K562 (cell line): ENCODE measurements at regions not wholly inside any gene's neighbourhood (a gene's known extent, or its start where the extent isn't known, plus 50 kb on each side); places are given as distances from the start of the nearest gene placed in this dataset.

Source experiments
- BRCA1 ChIP-seq, 2 experiments: fragments of 450-650 bp in 1 of 2; sonication (generic) in 1 of 2; formaldehyde crosslinking in 1 of 2; IDR thresholded peaks; 2 replicates each; pipeline versions ENCODE4 v1.5.0 to v1.6.1; 2017 to 2020; ENCODE audit warnings: mild to moderate bottlenecking in 1 of 2, missing genetic modification reagents in 1 of 2
- EZH2 ChIP-seq: IDR thresholded peaks from 2 replicates; pipeline ENCODE4 v1.6.1; 2012; ENCODE audit warnings: low read depth, mild to moderate bottlenecking, inconsistent platforms, low read length, borderline replicate concordance
- TF ChIP-seq, protein P1 (sequence below): fragments of 250-450 bp; sonication (Bioruptor Pico); IDR thresholded peaks from 2 replicates; pipeline ENCODE4 v1.8.0; 2021; ENCODE audit warnings: mild to moderate bottlenecking, moderate library complexity
- TF ChIP-seq, protein P2 (sequence below): sonication (generic); formaldehyde crosslinking; IDR thresholded peaks from 2 replicates; pipeline ENCODE4 v1.8.1; 2023; ENCODE audit warnings: missing genetic modification reagents, mild to moderate bottlenecking, borderline replicate concordance
- TF ChIP-seq, protein P3 (sequence below): sonication (generic); formaldehyde crosslinking; IDR thresholded peaks from 2 replicates; pipeline ENCODE4 v1.8.1; 2023; ENCODE audit warnings: mild to moderate bottlenecking, missing genetic modification reagents

DNA sequence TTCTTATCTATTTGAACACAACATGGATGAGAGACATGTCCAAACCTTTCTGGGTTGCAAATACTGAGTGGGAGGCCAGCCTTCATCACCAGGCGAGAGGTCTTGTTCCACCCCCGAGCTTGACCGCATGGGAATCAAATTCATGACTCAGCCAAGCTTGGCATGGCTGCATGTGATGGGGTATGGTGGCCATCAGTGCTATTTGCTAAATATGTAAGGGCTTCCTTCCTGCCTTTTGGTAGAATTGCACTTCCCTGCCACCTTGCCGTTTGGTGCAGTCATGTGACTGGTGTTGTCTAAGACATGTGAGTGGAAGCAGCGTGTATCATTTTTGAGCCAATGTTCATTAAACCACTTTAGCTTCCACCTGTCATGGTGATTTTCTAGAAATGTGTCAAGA lies 508.9 kb upstream of the SULF2 start:
- TF ChIP-seq, protein P1, sequence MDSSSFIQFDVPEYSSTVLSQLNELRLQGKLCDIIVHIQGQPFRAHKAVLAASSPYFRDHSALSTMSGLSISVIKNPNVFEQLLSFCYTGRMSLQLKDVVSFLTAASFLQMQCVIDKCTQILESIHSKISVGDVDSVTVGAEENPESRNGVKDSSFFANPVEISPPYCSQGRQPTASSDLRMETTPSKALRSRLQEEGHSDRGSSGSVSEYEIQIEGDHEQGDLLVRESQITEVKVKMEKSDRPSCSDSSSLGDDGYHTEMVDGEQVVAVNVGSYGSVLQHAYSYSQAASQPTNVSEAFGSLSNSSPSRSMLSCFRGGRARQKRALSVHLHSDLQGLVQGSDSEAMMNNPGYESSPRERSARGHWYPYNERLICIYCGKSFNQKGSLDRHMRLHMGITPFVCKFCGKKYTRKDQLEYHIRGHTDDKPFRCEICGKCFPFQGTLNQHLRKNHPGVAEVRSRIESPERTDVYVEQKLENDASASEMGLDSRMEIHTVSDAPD (CRISPR knock-in tag), result no peak
- TF ChIP-seq BRCA1 (IDR thresholded peaks at IDR 0.05), result no peak
- TF ChIP-seq BRCA1 (CRISPR knock-in tag; IDR thresholded peaks at IDR 0.05), result no peak
- TF ChIP-seq, protein P2, sequence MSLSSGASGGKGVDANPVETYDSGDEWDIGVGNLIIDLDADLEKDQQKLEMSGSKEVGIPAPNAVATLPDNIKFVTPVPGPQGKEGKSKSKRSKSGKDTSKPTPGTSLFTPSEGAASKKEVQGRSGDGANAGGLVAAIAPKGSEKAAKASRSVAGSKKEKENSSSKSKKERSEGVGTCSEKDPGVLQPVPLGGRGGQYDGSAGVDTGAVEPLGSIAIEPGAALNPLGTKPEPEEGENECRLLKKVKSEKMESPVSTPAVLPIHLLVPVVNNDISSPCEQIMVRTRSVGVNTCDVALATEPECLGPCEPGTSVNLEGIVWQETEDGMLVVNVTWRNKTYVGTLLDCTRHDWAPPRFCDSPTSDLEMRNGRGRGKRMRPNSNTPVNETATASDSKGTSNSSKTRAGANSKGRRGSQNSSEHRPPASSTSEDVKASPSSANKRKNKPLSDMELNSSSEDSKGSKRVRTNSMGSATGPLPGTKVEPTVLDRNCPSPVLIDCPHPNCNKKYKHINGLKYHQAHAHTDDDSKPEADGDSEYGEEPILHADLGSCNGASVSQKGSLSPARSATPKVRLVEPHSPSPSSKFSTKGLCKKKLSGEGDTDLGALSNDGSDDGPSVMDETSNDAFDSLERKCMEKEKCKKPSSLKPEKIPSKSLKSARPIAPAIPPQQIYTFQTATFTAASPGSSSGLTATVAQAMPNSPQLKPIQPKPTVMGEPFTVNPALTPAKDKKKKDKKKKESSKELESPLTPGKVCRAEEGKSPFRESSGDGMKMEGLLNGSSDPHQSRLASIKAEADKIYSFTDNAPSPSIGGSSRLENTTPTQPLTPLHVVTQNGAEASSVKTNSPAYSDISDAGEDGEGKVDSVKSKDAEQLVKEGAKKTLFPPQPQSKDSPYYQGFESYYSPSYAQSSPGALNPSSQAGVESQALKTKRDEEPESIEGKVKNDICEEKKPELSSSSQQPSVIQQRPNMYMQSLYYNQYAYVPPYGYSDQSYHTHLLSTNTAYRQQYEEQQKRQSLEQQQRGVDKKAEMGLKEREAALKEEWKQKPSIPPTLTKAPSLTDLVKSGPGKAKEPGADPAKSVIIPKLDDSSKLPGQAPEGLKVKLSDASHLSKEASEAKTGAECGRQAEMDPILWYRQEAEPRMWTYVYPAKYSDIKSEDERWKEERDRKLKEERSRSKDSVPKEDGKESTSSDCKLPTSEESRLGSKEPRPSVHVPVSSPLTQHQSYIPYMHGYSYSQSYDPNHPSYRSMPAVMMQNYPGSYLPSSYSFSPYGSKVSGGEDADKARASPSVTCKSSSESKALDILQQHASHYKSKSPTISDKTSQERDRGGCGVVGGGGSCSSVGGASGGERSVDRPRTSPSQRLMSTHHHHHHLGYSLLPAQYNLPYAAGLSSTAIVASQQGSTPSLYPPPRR (CRISPR knock-in tag), result no peak
- TF ChIP-seq, protein P3, sequence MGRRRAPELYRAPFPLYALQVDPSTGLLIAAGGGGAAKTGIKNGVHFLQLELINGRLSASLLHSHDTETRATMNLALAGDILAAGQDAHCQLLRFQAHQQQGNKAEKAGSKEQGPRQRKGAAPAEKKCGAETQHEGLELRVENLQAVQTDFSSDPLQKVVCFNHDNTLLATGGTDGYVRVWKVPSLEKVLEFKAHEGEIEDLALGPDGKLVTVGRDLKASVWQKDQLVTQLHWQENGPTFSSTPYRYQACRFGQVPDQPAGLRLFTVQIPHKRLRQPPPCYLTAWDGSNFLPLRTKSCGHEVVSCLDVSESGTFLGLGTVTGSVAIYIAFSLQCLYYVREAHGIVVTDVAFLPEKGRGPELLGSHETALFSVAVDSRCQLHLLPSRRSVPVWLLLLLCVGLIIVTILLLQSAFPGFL (CRISPR knock-in tag), result no peak
- no peak for TF ChIP-seq EZH2
